H1 (cell line): ENCODE measurements at regions not wholly inside any gene's neighbourhood (a gene's known extent, or its start where the extent isn't known, plus 50 kb on each side); places are given as distances from the start of the nearest gene placed in this dataset.

ENCODE experiments used
- CTCF ChIA-PET: fragments of 300-600 bp; sonication (Branson Sonifier 250); formaldehyde crosslinking; loops from one replicate; lab custom pipeline; 2021; ENCODE audit not compliant: partially characterized antibody; lab: Charles Lee
- POLR2A ChIA-PET: fragments of 300-600 bp; sonication (Branson Sonifier 250); formaldehyde crosslinking; loops from one replicate; lab custom pipeline; 2021; ENCODE audit warnings: inconsistent platforms; ENCODE audit not compliant: partially characterized antibody; lab: Charles Lee
- DNase-seq, 2 experiments: peaks; one replicate each; pipeline versions ENCODE4 v3.0.0 to v3.0.0-alpha.2; 2010 to 2022; ENCODE audit warnings: low spot score in 2 of 2, low read depth in 1 of 2, mixed read lengths in 1 of 2
- FAIRE-seq: peaks from 2 replicates; lab custom pipeline; 2011; peaks lifted over from hg19 to GRCh38; lab: Jason Lieb, UNC
- H2AFZ ChIP-seq: 2 replicates; pipeline ENCODE4 v1.8.1; 2012; ENCODE audit warnings: low read length, inconsistent platforms
- H2AK5ac ChIP-seq: 2 replicates; pipeline ENCODE4 v1.6.1; 2013; ENCODE audit warnings: low read depth, low read length
- H2BK120ac ChIP-seq: replicated peaks from 2 replicates; pipeline ENCODE3; 2013; ENCODE audit warnings: low read depth, low read length, inconsistent platforms
- H2BK12ac ChIP-seq: 2 replicates; pipeline ENCODE4 v1.6.1; 2013; ENCODE audit warnings: low read depth, low read length
- H2BK15ac ChIP-seq: 2 replicates; pipeline ENCODE4 v1.6.1; 2013; ENCODE audit warnings: low read length
- H2BK20ac ChIP-seq: 2 replicates; pipeline ENCODE4 v1.6.1; 2013; ENCODE audit warnings: low read length
- H2BK5ac ChIP-seq: 2 replicates; pipeline ENCODE4 v1.6.1; 2013; ENCODE audit warnings: low read depth, low read length
- H3K14ac ChIP-seq: 2 replicates; pipeline ENCODE4 v1.6.1; 2013; ENCODE audit warnings: inconsistent platforms; ENCODE audit not compliant: insufficient read length
- H3K18ac ChIP-seq: 2 replicates; pipeline ENCODE4 v1.6.1; 2013; ENCODE audit warnings: low read length; ENCODE audit errors: extremely low read depth
- H3K23ac ChIP-seq: 2 replicates; pipeline ENCODE4 v1.6.1; 2013; ENCODE audit warnings: inconsistent platforms; ENCODE audit not compliant: insufficient read length
- H3K23me2 ChIP-seq: 2 replicates; pipeline ENCODE4 v1.6.1; 2013; ENCODE audit warnings: low read depth, low read length
- H3K27ac ChIP-seq: 2 replicates; pipeline ENCODE4 v1.6.1; 2011; ENCODE audit warnings: low read depth, low read length, inconsistent platforms
- H3K27me3 ChIP-seq, 4 experiments: replicated peaks in 1 of 4; 1 replicate in 1 of 4; 2 replicates in 3 of 4; pipeline versions ENCODE4 v1.6.1 to v1.8.1; 2011 to 2013; ENCODE audit warnings: low read length in 3 of 4, mild to moderate bottlenecking in 3 of 4, inconsistent platforms in 2 of 4, mixed read lengths in 2 of 4, moderate library complexity in 1 of 4; ENCODE audit not compliant: control insufficient read depth in 3 of 4, insufficient read depth in 3 of 4; ENCODE audit errors: extremely low read depth in 1 of 4
- H3K36me3 ChIP-seq, 4 experiments: 2 replicates each; pipeline versions ENCODE4 v1.6.1 to v1.8.1; 2011 to 2013; ENCODE audit warnings: mild to moderate bottlenecking in 4 of 4, low read length in 3 of 4, moderate library complexity in 2 of 4, control low read depth in 1 of 4, inconsistent platforms in 1 of 4; ENCODE audit not compliant: insufficient read depth in 4 of 4, control insufficient read depth in 2 of 4
- H3K4ac ChIP-seq: replicated peaks from 2 replicates; pipeline ENCODE3; 2013; ENCODE audit warnings: low read length, low read depth, mixed read lengths, inconsistent platforms; ENCODE audit not compliant: insufficient read length
- H3K4me1 ChIP-seq, 4 experiments: replicated peaks in 1 of 4; 1 replicate in 1 of 4; 2 replicates in 3 of 4; pipeline versions ENCODE4 v1.6.1 to v1.8.1; 2011 to 2013; ENCODE audit warnings: low read length in 3 of 4, inconsistent platforms in 2 of 4, mixed read lengths in 1 of 4; ENCODE audit not compliant: insufficient read depth in 4 of 4, control insufficient read depth in 3 of 4
- H3K4me2 ChIP-seq, 2 experiments: 2 replicates each; pipeline versions ENCODE4 v1.6.1 to v1.8.1; 2011 to 2013; ENCODE audit warnings: low read depth in 2 of 2, low read length in 2 of 2, control low read depth in 1 of 2, inconsistent platforms in 1 of 2, mild to moderate bottlenecking in 1 of 2; ENCODE audit not compliant: insufficient read depth in 1 of 2
- H3K4me3 ChIP-seq, 4 experiments: fragments of 200-600, 300-600 bp in 1 of 4; sonication (generic), shearing (Covaris generic), sonication (Bioruptor Twin) in 1 of 4; 2 replicates each; pipeline versions ENCODE4 v1.5.1 to v1.8.1; 2011 to 2016; ENCODE audit warnings: low read length in 4 of 4, low read depth in 3 of 4, control low read depth in 2 of 4, inconsistent platforms in 2 of 4, mild to moderate bottlenecking in 2 of 4, mixed read lengths in 1 of 4, moderate library complexity in 1 of 4; ENCODE audit not compliant: insufficient read depth in 2 of 4; ENCODE audit errors: extremely low read depth in 1 of 4
- H3K56ac ChIP-seq: replicated peaks from 2 replicates; pipeline ENCODE3; 2013; ENCODE audit warnings: low read depth, mild to moderate bottlenecking, mixed read lengths, low read length, inconsistent platforms; ENCODE audit not compliant: insufficient read length
- H3K79me1 ChIP-seq: 2 replicates; pipeline ENCODE4 v1.6.1; 2013; ENCODE audit warnings: low read depth, low read length, control low read depth
- H3K79me2 ChIP-seq, 2 experiments: 2 replicates each; pipeline versions ENCODE4 v1.6.1 to v1.8.1; 2012 to 2013; ENCODE audit warnings: low read length in 2 of 2, mild to moderate bottlenecking in 2 of 2, inconsistent platforms in 1 of 2; ENCODE audit not compliant: insufficient read depth in 2 of 2, control insufficient read depth in 1 of 2
- H3K9ac ChIP-seq, 4 experiments: replicated peaks in 1 of 4; 1 replicate in 1 of 4; 2 replicates in 3 of 4; pipeline versions ENCODE4 v1.6.1 to v1.8.1; 2011 to 2013; ENCODE audit warnings: low read depth in 3 of 4, low read length in 3 of 4, control low read depth in 2 of 4, mild to moderate bottlenecking in 2 of 4, moderate library complexity in 2 of 4, inconsistent platforms in 1 of 4; ENCODE audit errors: extremely low read depth in 1 of 4
- H3K9me3 ChIP-seq, 2 experiments: 2 replicates each; pipeline versions ENCODE4 v1.6.1 to v1.8.1; 2012 to 2013; ENCODE audit warnings: mild to moderate bottlenecking in 2 of 2, moderate library complexity in 2 of 2, control low read depth in 1 of 2, inconsistent platforms in 1 of 2, low read depth in 1 of 2, low read length in 1 of 2, mixed read lengths in 1 of 2; ENCODE audit not compliant: insufficient read depth in 2 of 2
- H4K20me1 ChIP-seq, 2 experiments: replicated peaks in 1 of 2; 2 replicates each; pipeline versions ENCODE3 to v1.8.1; 2011 to 2013; ENCODE audit warnings: inconsistent platforms in 2 of 2, low read length in 2 of 2, mild to moderate bottlenecking in 1 of 2; ENCODE audit not compliant: insufficient read depth in 2 of 2, control insufficient read depth in 1 of 2
- H4K5ac ChIP-seq: 2 replicates; pipeline ENCODE4 v1.6.1; 2013; ENCODE audit warnings: low read length, low read depth, mixed read lengths, inconsistent platforms; ENCODE audit not compliant: insufficient read length
- H4K8ac ChIP-seq: 2 replicates; pipeline ENCODE4 v1.8.0; 2013; ENCODE audit warnings: mild to moderate bottlenecking, moderate library complexity, low read length, inconsistent platforms; ENCODE audit not compliant: insufficient read depth; ENCODE audit errors: extremely low read depth
- H4K91ac ChIP-seq: replicated peaks from 2 replicates; pipeline ENCODE3; 2013; ENCODE audit warnings: low read length, mixed read lengths, inconsistent platforms; ENCODE audit not compliant: insufficient read length
- BACH1 ChIP-seq: IDR thresholded peaks from 2 replicates; pipeline ENCODE4 v1.6.1; 2012; ENCODE audit warnings: low read length, improper control_type of control experiment
- CBX5 ChIP-seq: fragments of 300-800, 300-1000 bp; sonication (generic); IDR thresholded peaks from 2 replicates; pipeline ENCODE4 v1.7.1; 2016; ENCODE audit warnings: antibody characterized with exemption, low read length, low read depth
- EGR1 ChIP-seq: IDR thresholded peaks from 2 replicates; pipeline ENCODE4 v1.6.1; 2011; ENCODE audit warnings: low read depth, low read length, borderline replicate concordance
- KDM4A ChIP-seq: IDR thresholded peaks from one replicate; pipeline ENCODE4 v1.7.1; 2012; ENCODE audit warnings: low read depth, mild to moderate bottlenecking, moderate library complexity, low read length, inconsistent platforms; ENCODE audit not compliant: severe bottlenecking
- SRF ChIP-seq: IDR thresholded peaks from 2 replicates; pipeline ENCODE4 v1.6.1; 2011; ENCODE audit warnings: mild to moderate bottlenecking, low read depth, low read length, moderate library complexity
- TEAD4 ChIP-seq: IDR thresholded peaks from 2 replicates; pipeline ENCODE4 v1.6.1; 2012; ENCODE audit warnings: low read depth, low read length, inconsistent platforms, mixed read lengths
- WGBS, 2 experiments: shearing (Covaris generic) in 1 of 2; methylation state at CpG; one replicate each; pipeline versions ENCODE4 v1.1.6 to v1.1.7; 2013 to 2015; ENCODE audit warnings: low lambda C conversion rate in 2 of 2, mixed read lengths in 2 of 2, inconsistent platforms in 1 of 2, low coverage in 1 of 2, missing lambda C conversion rate in 1 of 2; ENCODE audit not compliant: insufficient replicate concordance in 2 of 2, insufficient coverage in 1 of 2, insufficient read length in 1 of 2; ENCODE audit errors: extremely low coverage in 1 of 2, missing lambda C conversion rate in 1 of 2; 5-methylcytosine and 5-hydroxymethylcytosine counted together
- TF ChIP-seq, protein P1 (sequence below): IDR thresholded peaks from 2 replicates; pipeline ENCODE4 v1.6.1; 2012; ENCODE audit warnings: inconsistent platforms

GRCh38 chr11:103727262-103727661 is 309.2 kb upstream of the DDI1 start:
- Histone ChIP-seq H3K27ac (no peak overlapping the region), H3K56ac (no peak overlapping the region), H3K79me2 (no peaks in the 10 kb centered on the region), H3K36me3 (no peaks in the 10 kb centered on the region; a peak in 1 of 8 replicates)
- no peak for DNase-seq
- no peak for TF ChIP-seq SRF
- no peak for TF ChIP-seq CBX5
- no peak for TF ChIP-seq EGR1
- no peak for TF ChIP-seq TEAD4
- no peak for TF ChIP-seq BACH1
- no peak for TF ChIP-seq KDM4A
- TF ChIP-seq, protein P1, sequence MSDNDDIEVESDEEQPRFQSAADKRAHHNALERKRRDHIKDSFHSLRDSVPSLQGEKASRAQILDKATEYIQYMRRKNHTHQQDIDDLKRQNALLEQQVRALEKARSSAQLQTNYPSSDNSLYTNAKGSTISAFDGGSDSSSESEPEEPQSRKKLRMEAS, result no peak
- TF ChIP-seq, all 59 proteins: peak for 0
- H3K4me2 ChIP-seq, result no peak overlapping the region
- no peak overlapping the region for H2AFZ ChIP-seq
- no peak overlapping the region for H4K91ac ChIP-seq
- H3K4me1 ChIP-seq, result peaks cover 0 to 2% (median 0%) of the 10 kb centered on the region in 4 experiments; a peak in 1 of 7 replicates
- H2BK5ac ChIP-seq, result no peak overlapping the region
- no peak overlapping the region for H4K8ac ChIP-seq
- H3K9ac ChIP-seq, result no peak overlapping the region
- H3K27me3 ChIP-seq, result no peaks in the 10 kb centered on the region
- 92% methylated on average over 4 of the region's 4 CpGs; no CpG with 5 or more reads in 1 of the 2 experiments for WGBS, 2 experiments
- no peak overlapping the region for H3K4me3 ChIP-seq
- H3K79me1 ChIP-seq, result no peaks in the 10 kb centered on the region
- H3K9me3 ChIP-seq, result peaks cover 19 to 28% of the 10 kb centered on the region in 2 experiments
- FAIRE-seq, result no peak
- no peak overlapping the region for H2BK120ac ChIP-seq
- no peak overlapping the region for H2BK12ac ChIP-seq
- H3K18ac ChIP-seq, result no peak overlapping the region
- no peaks in the 10 kb centered on the region for H3K23me2 ChIP-seq
- H2BK20ac ChIP-seq, result no peak overlapping the region
- H3K23ac ChIP-seq, result no peak overlapping the region
- no peak overlapping the region for H3K14ac ChIP-seq
- H4K20me1 ChIP-seq, result no peaks in the 10 kb centered on the region
- H4K5ac ChIP-seq, result no peak overlapping the region
- ChIA-PET POLR2A (no interaction called here), CTCF (no interaction called here)
- H2AK5ac ChIP-seq, result no peak overlapping the region
- H2BK15ac ChIP-seq, result no peak overlapping the region
- H3K4ac ChIP-seq, result no peak overlapping the region
